PC-9 (cell line): ENCODE measurements at regions not wholly inside any gene's neighbourhood (a gene's known extent, or its start where the extent isn't known, plus 50 kb on each side); places are given as distances from the start of the nearest gene placed in this dataset.

ENCODE experiments used
- CTCF ChIP-seq: fragments of 200-600 bp; sonication (generic); conservative IDR thresholded peaks from 2 replicates; pipeline ENCODE4 v1.6.1; 2017; ENCODE audit warnings: mixed run types, antibody characterized with exemption, mild to moderate bottlenecking, moderate library complexity
- EZH2 ChIP-seq: fragments of 200-600 bp; sonication (generic); IDR thresholded peaks from 2 replicates; pipeline ENCODE4 v1.8.0; 2017; ENCODE audit warnings: antibody characterized with exemption, low read depth

GRCh38 chr14:100659345-100660001 is 67.2 kb upstream of the DLK1 start:
- TF ChIP-seq CTCF = no peak
- no peak for TF ChIP-seq EZH2
